SW 1271 (cell line): ENCODE measurements at regions not wholly inside any gene's neighbourhood (a gene's known extent, or its start where the extent isn't known, plus 50 kb on each side); places are given as distances from the start of the nearest gene placed in this dataset.

ENCODE experiments used
- DNase-seq, 2 experiments: peaks; one replicate each; lab custom pipeline; 2025; lab: John Stamatoyannopoulos, UW

- DNase-seq, result no peak
These were observed 372.1 kb upstream of the MKI67 start for GRCh38 chr10:128498378-128498730.

GRCh38 chr10:128498746-128499145, 372.5 kb upstream of the MKI67 start:
- DNase-seq, result no peak

GRCh38 chr10:128499486-128499885, 373.3 kb upstream of the MKI67 start:
- DNase-seq, result no peak

GRCh38 chr10:128499956-128500355, 373.7 kb upstream of the MKI67 start:
- DNase-seq, result no peak

GRCh38 chr10:128500642-128501041, 374.4 kb upstream of the MKI67 start:
- DNase-seq, result no peak

GRCh38 chr10:128505346-128505745, 379.1 kb upstream of the MKI67 start:
- no peak for DNase-seq

GRCh38 chr10:128506423-128506822, 380.2 kb upstream of the MKI67 start:
- no peak for DNase-seq

GRCh38 chr10:128507066-128507465, 380.8 kb upstream of the MKI67 start:
- no peak for DNase-seq

- DNase-seq, result no peak
These were observed 385.1 kb upstream of the MKI67 start for GRCh38 chr10:128511284-128511683.

GRCh38 chr10:128512767-128513166, 386.5 kb upstream of the MKI67 start:
- no peak for DNase-seq

- DNase-seq, result no peak
These were observed 388.3 kb upstream of the MKI67 start for GRCh38 chr10:128514536-128514935.

- DNase-seq, result no peak
These were observed 390.0 kb upstream of the MKI67 start for GRCh38 chr10:128516180-128516579.

- no peak for DNase-seq
These were observed 390.9 kb upstream of the MKI67 start for GRCh38 chr10:128517167-128517566.

GRCh38 chr10:128518000-128518399, 391.8 kb upstream of the MKI67 start:
- no peak for DNase-seq

GRCh38 chr10:128519581-128519980, 393.4 kb upstream of the MKI67 start:
- DNase-seq, result no peak

GRCh38 chr10:128520211-128520815, 394.1 kb upstream of the MKI67 start:
- no peak for DNase-seq

GRCh38 chr10:128522551-128523308, 396.5 kb upstream of the MKI67 start:
- DNase-seq, result no peak

- DNase-seq, result no peak
These were observed 399.2 kb upstream of the MKI67 start for GRCh38 chr10:128525444-128525843.

GRCh38 chr10:128525936-128526335, 399.7 kb upstream of the MKI67 start:
- no peak for DNase-seq

GRCh38 chr10:128526791-128527375, 400.7 kb upstream of the MKI67 start:
- no peak for DNase-seq

GRCh38 chr10:128527711-128528110, 401.5 kb upstream of the MKI67 start:
- no peak for DNase-seq

- no peak for DNase-seq
These were observed 401.9 kb upstream of the MKI67 start for GRCh38 chr10:128528167-128528566.

- DNase-seq, result no peak
These were observed 402.6 kb upstream of the MKI67 start for GRCh38 chr10:128528781-128529180.

- DNase-seq, result no peak
These were observed 403.0 kb upstream of the MKI67 start for GRCh38 chr10:128529225-128529624.
